ENCODE measurements at regions not wholly inside any gene's neighbourhood (a gene's known extent, or its start where the extent isn't known, plus 50 kb on each side); places are given as distances from the start of the nearest gene placed in this dataset.

GRCh38 chr22:22422629-22423112 lies 85.9 kb downstream of the ZNF280B start:
- DNase-seq, result peak; percentile 48

- no peak for DNase-seq
Observed at GRCh38 chr22:22423681-22424080, 84.9 kb downstream of the ZNF280B start.

- no peak for DNase-seq
Observed at GRCh38 chr22:22424210-22424800, 84.2 kb downstream of the ZNF280B start.

- no peak for DNase-seq
Observed at GRCh38 chr22:22424956-22425355, 83.6 kb downstream of the ZNF280B start.

- no peak for DNase-seq
Observed at GRCh38 chr22:22425356-22425755, 83.2 kb downstream of the ZNF280B start.

- no peak for DNase-seq
Observed at GRCh38 chr22:22425783-22426624, 82.5 kb downstream of the ZNF280B start.

- no peak for DNase-seq
Observed at GRCh38 chr22:22427542-22428065, 80.9 kb downstream of the ZNF280B start.

- no peak for DNase-seq
Observed at GRCh38 chr22:22428222-22429098, 80.1 kb downstream of the ZNF280B start.

- DNase-seq, result no peak
Observed at GRCh38 chr22:22429369-22430108, 79.0 kb downstream of the ZNF280B start.

GRCh38 chr22:22430111-22430820 lies 78.3 kb downstream of the ZNF280B start:
- DNase-seq, result no peak

- peak; percentile 44 for DNase-seq
Observed at GRCh38 chr22:22431271-22432220, 77.0 kb downstream of the ZNF280B start.

GRCh38 chr22:22432479-22432878 lies 76.1 kb downstream of the ZNF280B start:
- no peak for DNase-seq

GRCh38 chr22:22432937-22433336 lies 75.6 kb downstream of the ZNF280B start:
- DNase-seq, result no peak

- DNase-seq, result no peak
Observed at GRCh38 chr22:22433770-22434169, 74.8 kb downstream of the ZNF280B start.
